ENCODE measurements at regions not wholly inside any gene's neighbourhood (a gene's known extent, or its start where the extent isn't known, plus 50 kb on each side); places are given as distances from the start of the nearest gene placed in this dataset.

GRCh38 chr7:91520645-91521044, 256.4 kb downstream of the FZD1 start:
- TF ChIP-seq POLR2A (IDR thresholded peaks at IDR 0.05) (no peak), EP300 (IDR thresholded peaks at IDR 0.05) (no peak)
- TF ChIP-seq, protein P1, sequence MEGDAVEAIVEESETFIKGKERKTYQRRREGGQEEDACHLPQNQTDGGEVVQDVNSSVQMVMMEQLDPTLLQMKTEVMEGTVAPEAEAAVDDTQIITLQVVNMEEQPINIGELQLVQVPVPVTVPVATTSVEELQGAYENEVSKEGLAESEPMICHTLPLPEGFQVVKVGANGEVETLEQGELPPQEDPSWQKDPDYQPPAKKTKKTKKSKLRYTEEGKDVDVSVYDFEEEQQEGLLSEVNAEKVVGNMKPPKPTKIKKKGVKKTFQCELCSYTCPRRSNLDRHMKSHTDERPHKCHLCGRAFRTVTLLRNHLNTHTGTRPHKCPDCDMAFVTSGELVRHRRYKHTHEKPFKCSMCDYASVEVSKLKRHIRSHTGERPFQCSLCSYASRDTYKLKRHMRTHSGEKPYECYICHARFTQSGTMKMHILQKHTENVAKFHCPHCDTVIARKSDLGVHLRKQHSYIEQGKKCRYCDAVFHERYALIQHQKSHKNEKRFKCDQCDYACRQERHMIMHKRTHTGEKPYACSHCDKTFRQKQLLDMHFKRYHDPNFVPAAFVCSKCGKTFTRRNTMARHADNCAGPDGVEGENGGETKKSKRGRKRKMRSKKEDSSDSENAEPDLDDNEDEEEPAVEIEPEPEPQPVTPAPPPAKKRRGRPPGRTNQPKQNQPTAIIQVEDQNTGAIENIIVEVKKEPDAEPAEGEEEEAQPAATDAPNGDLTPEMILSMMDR (IDR thresholded peaks at IDR 0.05): no peak
